GM12878 (cell line): ENCODE measurements at regions not wholly inside any gene's neighbourhood (a gene's known extent, or its start where the extent isn't known, plus 50 kb on each side); places are given as distances from the start of the nearest gene placed in this dataset.

Source experiments
- FOS ChIP-seq: IDR thresholded peaks from 3 replicates; pipeline ENCODE4 v1.6.1; 2011; ENCODE audit warnings: borderline replicate concordance; ENCODE audit not compliant: insufficient read length; ENCODE audit errors: extremely low read depth
- POLR2A ChIP-seq: IDR thresholded peaks from 2 replicates; pipeline ENCODE4 v1.6.1; 2011; ENCODE audit warnings: low read depth, mild to moderate bottlenecking, low read length
- SREBF2 ChIP-seq: IDR thresholded peaks from 2 replicates; pipeline ENCODE4 v1.6.1; 2012; ENCODE audit warnings: mild to moderate bottlenecking, low read length

- TF ChIP-seq SREBF2 (no peak), POLR2A (no peak), FOS (no peak)
Observed at GRCh38 chr2:38174646-38175423, 98.9 kb upstream of the CYP1B1 start.
